ENCODE measurements at regions not wholly inside any gene's neighbourhood (a gene's known extent, or its start where the extent isn't known, plus 50 kb on each side); places are given as distances from the start of the nearest gene placed in this dataset.

DNA sequence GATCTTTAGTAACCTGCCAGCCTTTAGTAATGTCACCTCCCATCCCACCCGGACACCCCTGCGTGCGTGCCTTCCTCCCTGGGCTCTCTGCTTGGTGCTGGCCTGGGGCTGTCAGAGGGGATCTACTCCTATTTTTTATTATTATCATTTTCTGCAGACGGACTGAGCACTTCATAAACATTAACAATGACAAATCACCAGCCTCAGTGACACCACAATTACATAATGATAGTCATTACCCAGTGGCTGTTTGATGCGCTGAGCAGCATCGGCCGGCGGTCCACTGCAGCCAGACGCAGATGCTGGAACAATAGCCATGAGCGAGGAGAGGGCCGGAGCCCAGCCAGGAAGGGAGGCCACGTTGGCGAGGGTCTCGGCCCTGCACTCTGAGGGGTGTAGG is 309.3 kb upstream of the AJAP1 start:
- in situ Hi-C loops (cut with HindIII; ENCODE audit: low sequenced_read_pairs) = no loop called here
- TF ChIP-seq, protein P1, sequence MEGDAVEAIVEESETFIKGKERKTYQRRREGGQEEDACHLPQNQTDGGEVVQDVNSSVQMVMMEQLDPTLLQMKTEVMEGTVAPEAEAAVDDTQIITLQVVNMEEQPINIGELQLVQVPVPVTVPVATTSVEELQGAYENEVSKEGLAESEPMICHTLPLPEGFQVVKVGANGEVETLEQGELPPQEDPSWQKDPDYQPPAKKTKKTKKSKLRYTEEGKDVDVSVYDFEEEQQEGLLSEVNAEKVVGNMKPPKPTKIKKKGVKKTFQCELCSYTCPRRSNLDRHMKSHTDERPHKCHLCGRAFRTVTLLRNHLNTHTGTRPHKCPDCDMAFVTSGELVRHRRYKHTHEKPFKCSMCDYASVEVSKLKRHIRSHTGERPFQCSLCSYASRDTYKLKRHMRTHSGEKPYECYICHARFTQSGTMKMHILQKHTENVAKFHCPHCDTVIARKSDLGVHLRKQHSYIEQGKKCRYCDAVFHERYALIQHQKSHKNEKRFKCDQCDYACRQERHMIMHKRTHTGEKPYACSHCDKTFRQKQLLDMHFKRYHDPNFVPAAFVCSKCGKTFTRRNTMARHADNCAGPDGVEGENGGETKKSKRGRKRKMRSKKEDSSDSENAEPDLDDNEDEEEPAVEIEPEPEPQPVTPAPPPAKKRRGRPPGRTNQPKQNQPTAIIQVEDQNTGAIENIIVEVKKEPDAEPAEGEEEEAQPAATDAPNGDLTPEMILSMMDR (IDR thresholded peaks at IDR 0.05; ENCODE audit: low read depth, low read length) = no peak
- no peak for DNase-seq (ENCODE audit: low read depth, low spot score)
- H3K4me3 ChIP-seq (ENCODE audit: low read depth, low read length) = no peak overlapping the region

DNA sequence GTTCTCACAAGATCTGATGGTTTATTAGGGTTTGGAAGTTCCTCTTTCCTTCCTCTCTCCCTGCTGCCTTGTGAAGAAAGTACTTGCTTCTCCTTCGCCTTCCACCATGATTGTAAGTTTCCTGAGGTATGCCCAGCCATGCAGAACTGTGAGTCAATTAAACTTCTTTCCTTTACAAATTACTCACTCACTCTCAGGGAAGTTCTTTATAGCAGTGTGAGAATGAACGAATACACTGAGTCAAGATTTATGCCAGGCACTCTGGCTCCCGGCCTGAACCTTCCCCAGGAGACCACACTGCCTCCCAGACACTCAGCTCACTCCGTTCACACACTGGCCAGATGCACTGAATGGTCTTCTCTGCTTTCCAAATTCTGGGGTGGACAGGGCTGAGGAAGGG is 308.3 kb upstream of the AJAP1 start:
- no peak overlapping the region for H3K4me3 ChIP-seq (ENCODE audit: low read depth, low read length)
- in situ Hi-C loops (cut with HindIII; ENCODE audit: low sequenced_read_pairs) = no loop called here
- no peak for DNase-seq (ENCODE audit: low read depth, low spot score)
- TF ChIP-seq, protein P1 (IDR thresholded peaks at IDR 0.05; ENCODE audit: low read depth, low read length) = no peak

DNA sequence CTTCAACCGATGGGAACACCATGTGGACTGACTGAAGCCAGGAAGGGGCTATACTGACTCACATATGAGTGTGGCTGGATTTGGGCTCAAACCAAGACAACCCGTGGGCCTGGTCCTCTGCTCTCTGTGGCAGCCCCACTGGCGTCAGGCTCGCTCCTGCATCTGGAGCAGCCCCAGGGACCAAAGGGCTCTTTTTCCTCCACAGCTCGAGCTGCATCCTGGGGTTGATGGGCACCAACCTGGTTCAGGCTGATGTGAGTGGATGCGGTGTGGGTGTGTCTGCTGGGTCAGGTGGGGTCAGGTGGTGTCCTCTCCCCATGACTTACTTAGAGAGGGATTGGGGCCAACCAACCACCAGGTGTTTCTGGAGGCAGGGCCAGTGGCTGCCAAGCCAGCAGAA is 303.0 kb upstream of the AJAP1 start:
- no peak for DNase-seq (ENCODE audit: low read depth, low spot score)
- in situ Hi-C loops (cut with HindIII; ENCODE audit: low sequenced_read_pairs) = no loop called here
- TF ChIP-seq, protein P1 (IDR thresholded peaks at IDR 0.05; ENCODE audit: low read depth, low read length) = no peak

DNA sequence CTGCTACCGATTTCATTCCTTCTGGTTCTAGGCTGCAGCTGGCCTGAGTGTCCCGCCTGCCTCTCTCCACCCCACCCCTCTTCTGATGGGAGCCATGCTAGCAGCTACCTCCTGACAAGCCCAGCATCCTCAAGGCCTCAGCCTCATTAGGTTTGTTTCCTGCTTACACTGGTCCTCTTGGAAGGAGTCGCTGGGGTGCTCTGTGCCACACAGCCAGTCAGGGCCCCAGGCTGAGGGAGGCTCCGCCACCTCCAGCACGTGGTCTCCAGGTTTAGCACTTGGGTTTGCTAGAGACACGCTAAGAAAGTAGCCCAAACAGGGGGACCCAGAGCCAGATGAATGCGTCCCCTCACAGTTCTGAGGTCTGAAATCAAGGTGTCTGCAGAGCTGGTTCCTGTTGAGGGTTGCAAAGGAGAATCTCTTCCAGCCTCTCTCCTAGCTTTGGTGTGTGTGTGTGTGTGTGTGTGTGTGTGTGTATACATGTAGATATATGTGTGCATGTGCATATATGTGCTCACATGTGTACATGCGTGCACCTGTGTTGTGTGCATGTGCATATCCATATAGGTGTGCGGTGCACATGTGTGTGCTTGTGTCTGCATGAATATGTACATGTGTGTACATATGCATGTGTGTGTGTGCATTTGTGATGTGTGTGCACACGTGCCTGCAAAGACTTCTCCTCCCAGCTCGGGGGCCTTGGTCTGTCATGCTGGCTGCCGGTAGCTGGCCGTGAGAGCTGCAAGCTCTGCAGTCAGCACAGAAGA is 301.1 kb upstream of the AJAP1 start:
- TF ChIP-seq, protein P1 (IDR thresholded peaks at IDR 0.05; ENCODE audit: low read depth, low read length) = no peak
- in situ Hi-C loops (cut with HindIII; ENCODE audit: low sequenced_read_pairs) = no loop called here
- H3K4me3 ChIP-seq (ENCODE audit: low read depth, low read length) = no peak overlapping the region

More for the DNA sequence above, 303.0 kb upstream of the AJAP1 start:
- H3K4me3 ChIP-seq (ENCODE audit: low read depth, low read length) = no peak overlapping the region

DNA sequence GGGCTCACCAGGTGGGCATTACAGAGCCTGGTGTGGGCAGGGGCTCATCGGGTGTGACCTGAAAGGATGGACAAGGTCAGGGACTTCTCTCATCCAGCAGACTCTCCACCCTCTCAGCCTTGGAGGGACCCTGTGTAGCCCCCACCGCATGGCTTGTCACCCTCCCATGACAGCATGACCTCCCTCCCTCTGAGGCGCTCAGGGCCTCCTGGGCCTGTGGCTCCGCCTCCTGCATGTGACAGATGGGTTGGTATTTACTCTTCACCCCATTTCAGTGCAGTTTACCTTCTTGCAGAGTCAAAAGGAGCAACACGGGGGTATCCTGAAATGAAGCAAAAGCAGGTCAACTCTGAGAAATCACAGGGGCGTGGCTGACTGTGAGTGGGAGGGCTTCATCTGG is 298.6 kb upstream of the AJAP1 start:
- TF ChIP-seq, protein P1 (IDR thresholded peaks at IDR 0.05; ENCODE audit: low read depth, low read length) = no peak
- no peak overlapping the region for H3K4me3 ChIP-seq (ENCODE audit: low read depth, low read length)
- in situ Hi-C loops (cut with HindIII; ENCODE audit: low sequenced_read_pairs) = no loop called here
- DNase-seq (ENCODE audit: low read depth, low spot score) = no peak

More for the DNA sequence above, 301.1 kb upstream of the AJAP1 start:
- DNase-seq (ENCODE audit: low read depth, low spot score) = no peak

DNA sequence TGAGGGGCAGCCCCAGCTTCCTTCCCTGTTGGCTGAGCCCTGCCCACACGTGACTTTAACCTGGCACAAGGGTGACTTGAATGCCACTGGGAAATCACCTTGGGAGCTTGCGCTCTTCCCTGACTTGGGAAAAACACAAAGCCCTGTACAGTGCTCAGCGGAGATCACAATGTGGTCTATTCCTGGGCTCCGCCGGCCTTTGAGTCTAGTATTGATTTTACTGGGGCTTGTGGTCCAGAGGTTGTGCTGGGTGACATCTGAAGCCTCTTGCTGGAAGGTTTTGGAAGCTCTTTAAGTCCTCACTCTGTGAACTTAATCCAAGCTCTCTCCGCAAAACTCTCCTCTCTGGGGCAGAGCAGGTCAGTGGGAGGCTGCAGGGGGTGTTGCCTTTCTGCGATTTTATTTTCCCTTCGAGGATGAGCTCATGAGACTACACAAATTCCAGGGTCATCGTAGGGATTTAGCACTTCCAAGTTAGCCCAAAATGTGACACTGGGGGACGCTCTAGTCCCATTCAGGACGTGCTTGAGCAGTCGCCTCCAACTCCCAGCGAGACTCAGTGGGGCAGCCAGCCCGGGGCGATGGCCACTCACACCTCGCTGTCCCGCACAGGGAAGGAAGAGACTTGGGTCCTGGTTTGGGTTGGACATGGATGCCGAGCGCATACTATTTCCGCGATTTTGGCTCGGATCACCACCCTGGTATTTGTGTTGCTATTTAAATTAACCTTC is 291.9 kb upstream of the AJAP1 start:
- no peak for DNase-seq (ENCODE audit: low read depth, low spot score)
- TF ChIP-seq, protein P1 (IDR thresholded peaks at IDR 0.05; ENCODE audit: low read depth, low read length) = no peak
- no peak overlapping the region for H3K4me3 ChIP-seq (ENCODE audit: low read depth, low read length)
- in situ Hi-C loops (cut with HindIII; ENCODE audit: low sequenced_read_pairs) = no loop called here

All from astrocyte of the spinal cord (primary cell).